ENCODE measurements at regions not wholly inside any gene's neighbourhood (a gene's known extent, or its start where the extent isn't known, plus 50 kb on each side); places are given as distances from the start of the nearest gene placed in this dataset.

GRCh38 chr2:33822964-33823363 lies 223.9 kb upstream of the FAM98A start (continued):
- TF ChIP-seq RAD21 (IDR thresholded peaks at IDR 0.05; ENCODE audit: insufficient read depth, low read depth, low read length) = no peak

DNA sequence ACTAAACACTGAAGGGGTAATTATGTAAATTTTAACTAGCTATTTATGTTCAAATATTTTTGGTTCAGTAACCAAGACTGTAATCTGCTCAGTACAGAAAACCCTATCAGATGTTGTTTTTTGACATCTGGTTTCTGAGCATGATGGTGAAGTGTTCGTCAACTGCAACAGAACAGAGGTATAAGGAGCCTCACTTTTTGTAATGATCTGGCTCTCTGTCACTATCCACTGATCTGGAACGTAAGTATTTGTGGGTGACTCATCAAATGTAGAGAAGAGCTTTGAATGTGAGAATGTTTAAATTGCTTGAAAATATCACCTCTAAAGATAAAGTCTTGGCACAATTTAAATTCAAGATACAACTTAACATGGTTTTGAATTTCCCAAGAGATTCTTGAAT lies 213.6 kb upstream of the FAM98A start:
- H3K27ac ChIP-seq (ENCODE audit: control insufficient read depth, insufficient read depth) = no peak overlapping the region
- H4K20me1 ChIP-seq (ENCODE audit: control insufficient read depth, insufficient read depth) = no peaks in the 10 kb centered on the region
- no peaks in the 10 kb centered on the region for H3K4me1 ChIP-seq (ENCODE audit: control insufficient read depth, insufficient read depth, low read length)
- no peak overlapping the region for H3K9ac ChIP-seq (ENCODE audit: control insufficient read depth, insufficient read depth, low read length)
- no peak overlapping the region for H2AFZ ChIP-seq (ENCODE audit: control insufficient read depth, low read depth, low read length)
- ATAC-seq (peak; percentile 62), FAIRE-seq (no peak), DNase-seq (ENCODE audit: low read depth, low spot score) (no peak)
- ChIA-PET RAD21 (ENCODE audit: unreplicated experiment) (interaction anchor here (0.5 kb wide), 1 partner anchor 388 kb away, joined by 4 read pairs; no protein-coding TSS in a partner anchor), POLR2A (no interaction called here), SMC1A (ENCODE audit: uncharacterized antibody, unreplicated experiment) (interaction anchor here (2.1 kb wide), 1 partner anchor 107 kb away, joined by 7 read pairs; no protein-coding TSS in a partner anchor), CTCF (no interaction called here)
- 26% methylated on average over 2 of the region's 2 CpGs for WGBS (ENCODE audit: insufficient coverage, insufficient replicate concordance, low lambda C conversion rate, missing lambda C conversion rate)
- no peak overlapping the region for H3K4me2 ChIP-seq (ENCODE audit: control insufficient read depth, insufficient read depth)
- no peaks in the 10 kb centered on the region for H3K79me2 ChIP-seq (ENCODE audit: control insufficient read depth, insufficient read depth, low read length)
- no peaks in the 10 kb centered on the region for H3K36me3 ChIP-seq (ENCODE audit: control insufficient read depth in 2 of 2, insufficient read depth in 2 of 2, low read length in 1 of 2)
- intact Hi-C loops (cut with micrococcal nuclease; ENCODE audit: unreplicated experiment) = no loop called here
- H3K4me3 ChIP-seq = no peak overlapping the region
- in situ Hi-C loops (cut with MboI) = no loop called here
- TF ChIP-seq MTA2 (IDR thresholded peaks at IDR 0.05; ENCODE audit: low read depth) = peak; percentile 8; the same call in 1 of the 2 replicates
- TF ChIP-seq RAD21 (IDR thresholded peaks at IDR 0.05; ENCODE audit: insufficient read depth, low read depth, low read length) = no peak
- H3K27me3 ChIP-seq (replicated peaks in 1 of 2; ENCODE audit: control insufficient read depth in 2 of 2, insufficient read depth in 2 of 2, low read length in 1 of 2) = no peaks in the 10 kb centered on the region
- no peaks in the 10 kb centered on the region for H3K9me3 ChIP-seq (replicated peaks; ENCODE audit: control insufficient read depth, insufficient read depth, low read length)
- no TSS peak for BruUV-seq (replicated peaks)

- ATAC-seq = no peak
- Histone ChIP-seq H4K20me1 (ENCODE audit: control insufficient read depth, insufficient read depth) (no peaks in the 10 kb centered on the region), H2AFZ (ENCODE audit: control insufficient read depth, low read depth, low read length) (no peak overlapping the region), H3K4me2 (ENCODE audit: control insufficient read depth, insufficient read depth) (no peak overlapping the region), H3K4me3 (no peak overlapping the region), H3K9ac (ENCODE audit: control insufficient read depth, insufficient read depth, low read length) (no peak overlapping the region), H3K9me3 (replicated peaks; ENCODE audit: control insufficient read depth, insufficient read depth, low read length) (no peaks in the 10 kb centered on the region), H3K27me3 (replicated peaks in 1 of 2; ENCODE audit: control insufficient read depth in 2 of 2, insufficient read depth in 2 of 2, low read length in 1 of 2) (no peaks in the 10 kb centered on the region), H3K79me2 (ENCODE audit: control insufficient read depth, insufficient read depth, low read length) (no peaks in the 10 kb centered on the region), H3K4me1 (ENCODE audit: control insufficient read depth, insufficient read depth, low read length) (no peaks in the 10 kb centered on the region), H3K27ac (ENCODE audit: control insufficient read depth, insufficient read depth) (no peak overlapping the region), H3K36me3 (ENCODE audit: control insufficient read depth in 2 of 2, insufficient read depth in 2 of 2, low read length in 1 of 2) (no peaks in the 10 kb centered on the region)
- ChIA-PET RAD21 (ENCODE audit: unreplicated experiment) (no interaction called here), POLR2A (no interaction called here), CTCF (no interaction called here), SMC1A (ENCODE audit: uncharacterized antibody, unreplicated experiment) (interaction anchor here (1.2 kb wide), 1 partner anchor 56 kb away, joined by 3 read pairs; no protein-coding TSS in a partner anchor)
- WGBS (ENCODE audit: insufficient coverage, insufficient replicate concordance, low lambda C conversion rate, missing lambda C conversion rate) = 57% methylated on average over 9 of the region's 9 CpGs
- intact Hi-C loops (cut with micrococcal nuclease; ENCODE audit: unreplicated experiment) (no loop called here), in situ Hi-C loops (cut with MboI) (no loop called here)
- BruUV-seq (replicated peaks) = no TSS peak
- FAIRE-seq = no peak
- no peak for DNase-seq (ENCODE audit: low read depth, low spot score)
- TF ChIP-seq SIN3A (IDR thresholded peaks at IDR 0.05; ENCODE audit: low read depth, low read length) (no peak), E4F1 (IDR thresholded peaks at IDR 0.05; ENCODE audit: borderline replicate concordance, partially characterized antibody) (no peak), BACH1 (IDR thresholded peaks at IDR 0.05; ENCODE audit: borderline replicate concordance) (no peak), RCOR1 (conservative IDR thresholded peaks at IDR 0.05; ENCODE audit: low read depth, low read length) (no peak), ZNF592 (IDR thresholded peaks at IDR 0.05) (no peak), ZBED1 (IDR thresholded peaks at IDR 0.05; ENCODE audit: borderline replicate concordance) (no peak)
These were observed 211.1 kb upstream of the FAM98A start for GRCh38 chr2:33810046-33810835.

Data from GM12878 (cell line).